Kidney (tissue), 13 donors: ENCODE measurements at regions not wholly inside any gene's neighbourhood (a gene's known extent, or its start where the extent isn't known, plus 50 kb on each side); places are given as distances from the start of the nearest gene placed in this dataset.
"Not testable (repeated sequence)": the region's sequence is repeated elsewhere in the genome, so short reads cannot be mapped to it uniquely, and the experiment has no call there.

Experiments
- DNase-seq, 5 donors: peaks; one replicate each; pipeline ENCODE4 v3.0.0-alpha.2; 2013 to 2020
- FAIRE-seq: peaks from 2 replicates; lab custom pipeline; 2012; peaks lifted over from hg19 to GRCh38; lab: Jason Lieb, UNC
- H3K27ac ChIP-seq, 2 donors: one replicate each; pipeline ENCODE4 v1.7.0; 2013; ENCODE audit warnings: low read depth in 2 of 2, low read length in 2 of 2, inconsistent platforms in 1 of 2
- H3K27me3 ChIP-seq: one replicate; pipeline ENCODE4 v1.7.1; 2013; ENCODE audit warnings: low read length, inconsistent platforms; ENCODE audit not compliant: control insufficient read depth, insufficient read depth
- H3K36me3 ChIP-seq, 3 donors: one replicate each; pipeline versions ENCODE4 v1.7.0 to v1.7.1; 2013; ENCODE audit warnings: low read length in 3 of 3, control low read depth in 1 of 3, inconsistent platforms in 1 of 3; ENCODE audit not compliant: insufficient read depth in 3 of 3, control insufficient read depth in 2 of 3
- H3K4me1 ChIP-seq, 3 donors: one replicate each; pipeline versions ENCODE4 v1.7.0 to v1.7.1; 2013; ENCODE audit warnings: low read length in 3 of 3, inconsistent platforms in 1 of 3, low read depth in 1 of 3; ENCODE audit not compliant: control insufficient read depth in 2 of 3, insufficient read depth in 2 of 3
- H3K4me3 ChIP-seq, 3 donors: one replicate each; pipeline versions ENCODE4 v1.7.0 to v1.8.1; 2013; ENCODE audit warnings: low read length in 3 of 3, control low read depth in 1 of 3, inconsistent platforms in 1 of 3
- H3K9ac ChIP-seq, 3 donors: one replicate each; pipeline versions ENCODE4 v1.7.0 to v1.7.1; 2013; ENCODE audit warnings: low read length in 3 of 3, control low read depth in 1 of 3, inconsistent platforms in 1 of 3
- H3K9me3 ChIP-seq, 3 donors: one replicate each; pipeline versions ENCODE4 v1.7.0 to v1.7.1; 2013; ENCODE audit warnings: low read length in 3 of 3, control low read depth in 1 of 3, inconsistent platforms in 1 of 3; ENCODE audit not compliant: control insufficient read depth in 2 of 3, insufficient read depth in 1 of 3
- CTCF ChIP-seq: IDR thresholded peaks from 3 replicates; pipeline ENCODE4 v1.5.1; 2012; ENCODE audit warnings: mild to moderate bottlenecking, moderate library complexity, borderline replicate concordance; ENCODE audit not compliant: insufficient read depth; ENCODE audit errors: extremely low read depth
- intact Hi-C: fragments of 100-400 bp; cut with DNase I; formaldehyde crosslinking; loops from one replicate; pipeline ENCODE4 v1.11.1; 2022
- donor health status: control.
- donor health status: control.
- donor health status: control.
- donor health status: control.
- donor health status: control.
- donor health status: DM: yes; HTN: yes; CAD: no.
- donor health status: Normal renal cell carcinoma (clear cell type).

GRCh38 chr7:17046259-17046658, 164.5 kb upstream of the AGR3 start:
- no peak for DNase-seq
- no peaks in the 10 kb centered on the region for H3K9me3 ChIP-seq
- FAIRE-seq, result no peak
- H3K4me3 ChIP-seq, result no peak overlapping the region
- H3K9ac ChIP-seq, result no peak overlapping the region
- TF ChIP-seq CTCF, result no peak
- intact Hi-C loops, result no loop called here
- H3K36me3 ChIP-seq, result no peaks in the 10 kb centered on the region
- H3K27ac ChIP-seq, result no peak overlapping the region
- H3K27me3 ChIP-seq, result no peaks in the 10 kb centered on the region
- no peaks in the 10 kb centered on the region for H3K4me1 ChIP-seq

DNA sequence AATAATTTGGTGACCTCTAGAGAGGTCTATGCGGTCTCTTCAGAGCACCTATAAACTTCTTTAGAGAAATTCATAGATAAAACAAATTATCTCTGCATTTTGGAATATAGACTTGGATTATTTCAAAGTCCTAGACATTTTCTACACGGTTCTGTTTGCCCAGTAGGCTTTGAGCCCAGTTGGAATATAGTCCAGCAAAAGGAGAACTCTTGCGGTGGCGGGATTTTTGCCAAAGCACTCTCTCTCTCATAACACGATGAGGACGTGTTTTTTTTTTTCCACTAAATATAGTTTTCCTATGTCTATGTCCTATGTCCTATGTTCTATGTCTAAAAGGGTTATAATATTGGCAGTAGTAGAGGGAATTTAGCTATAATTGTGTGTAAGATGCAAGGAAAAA, 164.9 kb upstream of the AGR3 start:
- intact Hi-C loops, result no loop called here
- no peak for DNase-seq

DNA sequence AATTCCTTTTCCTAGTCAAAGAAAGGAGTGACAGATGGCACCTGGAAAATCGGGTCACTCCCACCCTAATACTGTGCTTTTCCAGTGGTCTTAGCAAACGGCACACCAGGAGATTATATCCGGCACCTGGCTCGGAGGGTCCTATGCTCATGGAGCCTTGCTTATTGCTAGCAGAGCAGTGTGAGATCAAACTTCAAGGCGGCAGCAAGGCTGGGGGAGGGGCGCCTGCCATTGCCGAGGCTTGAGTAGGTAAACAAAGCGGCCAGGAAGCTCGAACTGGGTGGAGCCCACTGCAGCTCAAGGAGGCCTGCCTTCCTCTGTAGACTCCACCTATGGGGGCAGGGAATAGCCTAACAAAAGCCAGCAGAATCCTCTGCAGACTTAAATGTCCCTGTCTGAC, 171.4 kb upstream of the AGR3 start:
- H3K9me3 ChIP-seq, DNase-seq, FAIRE-seq, H3K36me3 ChIP-seq, H3K9ac ChIP-seq, H3K4me1 ChIP-seq, H3K27me3 ChIP-seq, intact Hi-C loops, H3K4me3 ChIP-seq, H3K27ac ChIP-seq: not testable (repeated sequence)

More for the DNA sequence above, 164.9 kb upstream of the AGR3 start:
- FAIRE-seq, result no peak
- H3K27me3 ChIP-seq, result no peaks in the 10 kb centered on the region
- no peak overlapping the region for H3K4me3 ChIP-seq
- H3K36me3 ChIP-seq, result no peaks in the 10 kb centered on the region
- H3K9me3 ChIP-seq, result no peaks in the 10 kb centered on the region
- H3K9ac ChIP-seq, result no peak overlapping the region
- TF ChIP-seq CTCF, result no peak
- no peaks in the 10 kb centered on the region for H3K4me1 ChIP-seq
- no peak overlapping the region for H3K27ac ChIP-seq

GRCh38 chr7:17054206-17054605, 172.4 kb upstream of the AGR3 start:
- FAIRE-seq (no peak), DNase-seq (no peak)
- no peak overlapping the region for H3K9ac ChIP-seq
- no peaks in the 10 kb centered on the region for H3K36me3 ChIP-seq
- no peaks in the 10 kb centered on the region for H3K27me3 ChIP-seq
- no peaks in the 10 kb centered on the region for H3K4me1 ChIP-seq
- intact Hi-C loops, result no loop called here
- H3K4me3 ChIP-seq, result no peak overlapping the region
- no peak for TF ChIP-seq CTCF
- H3K9me3 ChIP-seq, result no peaks in the 10 kb centered on the region
- no peak overlapping the region for H3K27ac ChIP-seq
